Small intestine (tissue), 7 donors: ENCODE measurements at regions not wholly inside any gene's neighbourhood (a gene's known extent, or its start where the extent isn't known, plus 50 kb on each side); places are given as distances from the start of the nearest gene placed in this dataset.

Source experiments
- DNase-seq, 2 donors: peaks; one replicate each; pipeline versions ENCODE4 v3.0.0 to v3.0.0-alpha.2; 2013
- FAIRE-seq: peaks from 2 replicates; lab custom pipeline; 2012; peaks lifted over from hg19 to GRCh38; lab: Jason Lieb, UNC
- H3K27ac ChIP-seq, 3 donors: one replicate each; pipeline ENCODE4 v1.5.1; 2013; ENCODE audit warnings: low read length in 2 of 3, mild to moderate bottlenecking in 2 of 3, control low read depth in 1 of 3, inconsistent platforms in 1 of 3, low read depth in 1 of 3, moderate library complexity in 1 of 3
- H3K27me3 ChIP-seq, 3 donors: one replicate each; pipeline ENCODE4 v1.6.1; 2013; ENCODE audit warnings: low read length in 3 of 3, inconsistent platforms in 1 of 3; ENCODE audit not compliant: control insufficient read depth in 3 of 3, insufficient read depth in 3 of 3
- H3K36me3 ChIP-seq, 3 donors: one replicate each; pipeline ENCODE4 v1.6.1; 2013; ENCODE audit warnings: low read length in 3 of 3, inconsistent platforms in 1 of 3, low read depth in 1 of 3, mild to moderate bottlenecking in 1 of 3, moderate library complexity in 1 of 3; ENCODE audit not compliant: control insufficient read depth in 3 of 3, insufficient read depth in 2 of 3
- H3K4me1 ChIP-seq, 3 donors: one replicate each; pipeline ENCODE4 v1.6.1; 2013; ENCODE audit warnings: low read length in 2 of 3, inconsistent platforms in 1 of 3, low read depth in 1 of 3, mild to moderate bottlenecking in 1 of 3, moderate library complexity in 1 of 3; ENCODE audit not compliant: control insufficient read depth in 3 of 3, insufficient read depth in 2 of 3
- H3K4me3 ChIP-seq, 3 donors: one replicate each; pipeline ENCODE4 v1.5.1; 2013; ENCODE audit warnings: low read length in 3 of 3, control low read depth in 1 of 3, inconsistent platforms in 1 of 3, low read depth in 1 of 3, mild to moderate bottlenecking in 1 of 3, moderate library complexity in 1 of 3
- H3K9me3 ChIP-seq, 2 donors: one replicate each; pipeline ENCODE4 v1.6.1; 2013; ENCODE audit warnings: low read depth in 1 of 2, low read length in 1 of 2; ENCODE audit not compliant: control insufficient read depth in 2 of 2, insufficient read depth in 1 of 2
- WGBS, 3 donors: extraction: QIAGEN DNeasy Blood & Tissue Kit; methylation state at CpG; one replicate each; pipeline ENCODE4 v1.1.7; 2013; 5-methylcytosine and 5-hydroxymethylcytosine counted together
- donor health status: healthy with polysubstance abuse.
- donor health status: control.
- donor health status: control.
- donor health status: Bipolar disorder and iron deficiency.
- donor health status: healthy.

GRCh38 chr1:4064150-4064889, 164.2 kb upstream of the C1orf174 start:
- H3K27ac ChIP-seq: no peak overlapping the region
- H3K4me1 ChIP-seq: no peaks in the 10 kb centered on the region
- WGBS, 3 donors: 69 to 80% (median 78%) methylated on average over 6 to 7 of the region's 7 CpGs
- DNase-seq (no peak), FAIRE-seq (no peak)
- no peak overlapping the region for H3K4me3 ChIP-seq
- no peaks in the 10 kb centered on the region for H3K27me3 ChIP-seq
- no peaks in the 10 kb centered on the region for H3K9me3 ChIP-seq
- no peaks in the 10 kb centered on the region for H3K36me3 ChIP-seq

DNA sequence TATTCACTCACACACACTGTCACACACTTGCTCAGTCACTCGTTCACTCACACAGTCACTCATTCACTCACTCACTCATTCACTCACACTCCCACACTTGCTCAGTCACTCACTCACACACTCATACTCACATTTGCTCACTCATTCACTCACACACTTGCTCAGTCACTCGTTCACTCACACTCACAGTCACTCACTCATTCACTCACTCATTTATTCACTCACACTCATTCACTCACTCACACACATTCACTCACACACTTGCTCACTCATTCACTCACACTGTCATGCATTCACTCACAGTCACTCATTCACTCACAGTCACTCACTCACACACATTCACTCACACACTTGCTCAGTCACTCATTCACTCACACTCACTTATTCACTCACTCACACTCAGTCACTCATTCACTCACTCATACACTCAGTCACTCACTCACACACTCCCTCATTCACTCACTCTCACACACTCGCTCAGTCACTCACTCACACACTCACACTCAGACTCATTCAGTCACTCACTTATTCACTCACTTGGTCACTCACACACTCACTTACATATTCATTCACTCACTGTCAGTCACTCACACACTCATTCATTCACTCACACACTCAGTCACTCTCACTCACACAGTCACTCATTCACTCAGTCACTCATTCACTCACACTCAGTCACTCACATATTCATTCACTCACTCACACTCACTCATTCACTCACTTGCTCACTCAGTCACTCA, 167.0 kb upstream of the C1orf174 start:
- H3K27ac ChIP-seq: no peak overlapping the region
- WGBS, 3 donors: 55 to 87% (median 84%) methylated on average over 2 to 3 of the region's 3 CpGs
- H3K27me3 ChIP-seq: no peaks in the 10 kb centered on the region
- H3K4me3 ChIP-seq: no peak overlapping the region
- DNase-seq (no peak), FAIRE-seq (no peak)
- no peaks in the 10 kb centered on the region for H3K36me3 ChIP-seq
- no peaks in the 10 kb centered on the region for H3K9me3 ChIP-seq
- no peaks in the 10 kb centered on the region for H3K4me1 ChIP-seq

GRCh38 chr1:4068076-4068475, 168.0 kb upstream of the C1orf174 start:
- DNase-seq: no peak
- no peaks in the 10 kb centered on the region for H3K36me3 ChIP-seq
- H3K9me3 ChIP-seq: no peaks in the 10 kb centered on the region
- H3K4me1 ChIP-seq: no peaks in the 10 kb centered on the region
- no peaks in the 10 kb centered on the region for H3K27me3 ChIP-seq
- no peak overlapping the region for H3K4me3 ChIP-seq
- WGBS, 3 donors: 67 to 80% (median 74%) methylated on average over 7 to 8 of the region's 8 CpGs
- no peak for FAIRE-seq
- no peak overlapping the region for H3K27ac ChIP-seq

- FAIRE-seq (no peak), DNase-seq (no peak)
- H3K27me3 ChIP-seq: peaks cover 0 to 2% (median 0%) of the 10 kb centered on the region in 3 donors
- H3K9me3 ChIP-seq: no peaks in the 10 kb centered on the region
- H3K27ac ChIP-seq: no peak overlapping the region
- H3K36me3 ChIP-seq: no peaks in the 10 kb centered on the region
- 45 to 52% (median 48%) methylated on average over 6 of the region's 6 CpGs for WGBS, 3 donors
- no peak overlapping the region for H3K4me3 ChIP-seq
- H3K4me1 ChIP-seq: no peaks in the 10 kb centered on the region
These were observed 171.6 kb upstream of the C1orf174 start for GRCh38 chr1:4071653-4072052.

- H3K9me3 ChIP-seq: no peaks in the 10 kb centered on the region
- FAIRE-seq (no peak), DNase-seq (no peak)
- no peaks in the 10 kb centered on the region for H3K36me3 ChIP-seq
- H3K27me3 ChIP-seq: peaks cover 0 to 2% (median 0%) of the 10 kb centered on the region in 3 donors
- no peak overlapping the region for H3K4me3 ChIP-seq
- no peaks in the 10 kb centered on the region for H3K4me1 ChIP-seq
- WGBS, 3 donors: 55 to 57% (median 57%) methylated on average over 14 of the region's 14 CpGs
- no peak overlapping the region for H3K27ac ChIP-seq
These were observed 172.5 kb upstream of the C1orf174 start for GRCh38 chr1:4072481-4073153.

GRCh38 chr1:4075436-4076225, 175.6 kb upstream of the C1orf174 start:
- Histone ChIP-seq H3K4me1 (no peaks in the 10 kb centered on the region), H3K27ac (no peak overlapping the region), H3K36me3 (no peaks in the 10 kb centered on the region), H3K4me3 (no peak overlapping the region), H3K9me3 (peaks cover 0 to 3% of the 10 kb centered on the region in 2 donors), H3K27me3 (peaks cover 0 to 2% (median 0%) of the 10 kb centered on the region in 3 donors)
- FAIRE-seq: no peak
- 65 to 81% (median 66%) methylated on average over 8 of the region's 8 CpGs for WGBS, 3 donors
- DNase-seq: no peak

GRCh38 chr1:4076346-4076745, 176.3 kb upstream of the C1orf174 start:
- Histone ChIP-seq H3K27me3 (peaks cover 0 to 2% (median 0%) of the 10 kb centered on the region in 3 donors), H3K4me1 (no peaks in the 10 kb centered on the region), H3K27ac (no peak overlapping the region), H3K36me3 (no peaks in the 10 kb centered on the region), H3K9me3 (peaks cover 0 to 3% of the 10 kb centered on the region in 2 donors), H3K4me3 (no peak overlapping the region)
- WGBS, 3 donors: 64 to 75% (median 73%) methylated on average over 8 of the region's 8 CpGs
- FAIRE-seq (no peak), DNase-seq (no peak)
